Peyer's patch (tissue), 4 donors: ENCODE measurements at regions not wholly inside any gene's neighbourhood (a gene's known extent, or its start where the extent isn't known, plus 50 kb on each side); places are given as distances from the start of the nearest gene placed in this dataset.

ENCODE experiments used
- DNase-seq, 3 donors: peaks; one replicate each; pipeline ENCODE4 v3.0.0-alpha.2; 2017 to 2019
- H3K27ac ChIP-seq, 4 donors: fragments of 200-600 bp; sonication (generic); one replicate each; pipeline ENCODE4 v1.5.1; 2016 to 2019
- H3K27me3 ChIP-seq, 2 donors: fragments of 200-600 bp; sonication (generic); one replicate each; pipeline ENCODE4 v1.5.1; 2019
- H3K36me3 ChIP-seq, 3 donors: fragments of 200-600 bp; sonication (generic); one replicate each; pipeline ENCODE4 v1.5.1; 2016 to 2019
- H3K4me1 ChIP-seq, 4 donors: fragments of 200-600 bp; sonication (generic); one replicate each; pipeline ENCODE4 v1.5.1; 2016 to 2019
- H3K4me3 ChIP-seq, 4 donors: fragments of 200-600 bp; sonication (generic); 1 replicate in 3 of 4; 2 replicates in 1 of 4; pipeline ENCODE4 v1.5.1; 2016 to 2019; ENCODE audit warnings: mild to moderate bottlenecking in 1 of 4
- H3K9me3 ChIP-seq, 4 donors: fragments of 200-600 bp; sonication (generic); one replicate each; pipeline ENCODE4 v1.5.1; 2016 to 2019; ENCODE audit warnings: mild to moderate bottlenecking in 1 of 4
- CTCF ChIP-seq, 6 experiments: fragments of 450-650 bp in 4 of 6; fragments of 200-600 bp in 2 of 6; sonication (generic) in 1 of 6; IDR thresholded peaks; one replicate each; pipeline ENCODE4 v1.5.1; 2017 to 2019; ENCODE audit warnings: antibody characterized with exemption in 6 of 6, mild to moderate bottlenecking in 3 of 6, moderate library complexity in 1 of 6
- POLR2A ChIP-seq, 2 donors: fragments of 450-650 bp; IDR thresholded peaks; one replicate each; pipeline ENCODE4 v1.5.1; 2017; ENCODE audit warnings: antibody characterized with exemption in 2 of 2, mild to moderate bottlenecking in 2 of 2, moderate library complexity in 2 of 2

GRCh38 chr2:729376-729861 lies 52.2 kb upstream of the TMEM18 start:
- no peak for DNase-seq
- Histone ChIP-seq H3K4me3 (no peak overlapping the region), H3K4me1 (no peaks in the 10 kb centered on the region), H3K27me3 (no peaks in the 10 kb centered on the region), H3K9me3 (no peaks in the 10 kb centered on the region), H3K27ac (no peak overlapping the region), H3K36me3 (no peaks in the 10 kb centered on the region)
- TF ChIP-seq POLR2A (IDR thresholded peaks at IDR 0.05) (no peak), CTCF (IDR thresholded peaks at IDR 0.05) (no peak)

DNA sequence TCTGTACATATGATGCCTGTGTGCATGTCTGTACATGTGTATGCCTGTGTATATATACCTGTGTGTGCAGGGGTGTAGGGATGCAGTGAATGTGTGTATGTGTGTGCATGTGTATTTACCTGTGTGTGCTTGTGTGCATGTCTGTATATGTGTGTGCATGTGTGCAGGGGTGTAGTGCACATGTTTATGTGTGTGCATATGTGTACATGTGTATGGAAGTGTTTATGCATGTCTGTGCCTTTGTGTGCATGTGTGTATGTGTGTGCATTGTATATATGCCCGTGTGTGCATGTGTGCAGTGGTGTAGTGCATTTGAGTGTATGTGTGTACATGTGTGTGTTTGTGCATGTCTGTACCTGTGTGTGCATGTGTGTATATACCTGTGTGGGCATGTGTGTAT lies 51.0 kb upstream of the TMEM18 start:
- TF ChIP-seq CTCF (IDR thresholded peaks at IDR 0.05), result no peak
- TF ChIP-seq POLR2A (IDR thresholded peaks at IDR 0.05), result no peak
- Histone ChIP-seq H3K4me3 (no peak overlapping the region), H3K27ac (no peak overlapping the region)

DNA sequence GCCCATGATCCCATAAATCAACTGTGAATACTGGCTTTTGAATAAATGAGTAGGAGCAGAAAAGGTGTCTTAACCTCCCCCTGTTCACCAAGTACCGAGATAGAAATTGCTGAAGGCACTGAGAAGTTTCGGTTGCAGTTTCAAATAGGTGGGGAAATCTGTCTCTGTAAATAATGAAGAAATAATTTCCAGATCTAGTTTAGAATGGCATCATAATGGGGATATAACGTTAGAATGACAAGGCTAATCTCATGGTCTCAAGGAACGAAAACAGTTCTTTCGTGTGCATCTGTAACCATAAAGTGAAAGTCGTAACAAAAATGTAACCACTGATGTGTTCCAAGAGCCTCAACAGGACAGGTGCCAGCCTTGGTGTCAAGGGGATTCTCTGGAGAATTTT lies 49.9 kb upstream of the TMEM18 start:
- no peak for DNase-seq
- no peaks in the 10 kb centered on the region for H3K36me3 ChIP-seq
- no peak for TF ChIP-seq CTCF (IDR thresholded peaks at IDR 0.05)
- no peak for TF ChIP-seq POLR2A (IDR thresholded peaks at IDR 0.05)
- no peaks in the 10 kb centered on the region for H3K9me3 ChIP-seq
- H3K4me3 ChIP-seq, result no peak overlapping the region
- no peaks in the 10 kb centered on the region for H3K4me1 ChIP-seq
- H3K27ac ChIP-seq, result no peak overlapping the region
- H3K27me3 ChIP-seq, result no peaks in the 10 kb centered on the region

More for the DNA sequence above, 51.0 kb upstream of the TMEM18 start:
- H3K4me1 ChIP-seq, result no peaks in the 10 kb centered on the region
- no peaks in the 10 kb centered on the region for H3K9me3 ChIP-seq
- H3K27me3 ChIP-seq, result no peaks in the 10 kb centered on the region
- no peak for DNase-seq
- no peaks in the 10 kb centered on the region for H3K36me3 ChIP-seq
